HG03439 (cell line): ENCODE measurements at regions not wholly inside any gene's neighbourhood (a gene's known extent, or its start where the extent isn't known, plus 50 kb on each side); places are given as distances from the start of the nearest gene placed in this dataset.

Experiments used
- ATAC-seq: cut with Tn5 transposase; IDR thresholded peaks from one replicate; pipeline ENCODE4 v1.9.1; 2021; ENCODE audit warnings: mild to moderate bottlenecking, moderate library complexity; ENCODE audit not compliant: unreplicated experiment

DNA sequence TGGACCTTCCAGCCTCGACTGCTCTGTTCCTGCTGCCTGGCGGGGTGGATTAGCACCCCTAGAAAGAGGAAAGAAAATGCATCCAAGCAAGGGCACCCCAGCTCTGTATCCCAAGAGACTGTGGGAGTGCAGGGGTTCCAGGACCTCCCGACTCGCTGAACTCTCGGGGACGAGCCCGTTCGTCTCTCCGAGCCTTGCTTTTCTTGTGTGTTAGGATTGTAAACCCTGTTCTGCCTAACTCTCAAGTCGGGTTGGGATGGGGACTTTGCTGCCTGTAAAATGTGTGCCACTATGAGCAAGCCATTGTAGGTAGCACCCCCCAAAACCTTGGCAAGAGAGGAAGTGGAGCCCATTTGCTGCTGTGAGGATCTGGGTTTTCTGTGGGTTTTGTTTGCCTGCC, 73.2 kb upstream of the VRK1 start:
- no peak for ATAC-seq

DNA sequence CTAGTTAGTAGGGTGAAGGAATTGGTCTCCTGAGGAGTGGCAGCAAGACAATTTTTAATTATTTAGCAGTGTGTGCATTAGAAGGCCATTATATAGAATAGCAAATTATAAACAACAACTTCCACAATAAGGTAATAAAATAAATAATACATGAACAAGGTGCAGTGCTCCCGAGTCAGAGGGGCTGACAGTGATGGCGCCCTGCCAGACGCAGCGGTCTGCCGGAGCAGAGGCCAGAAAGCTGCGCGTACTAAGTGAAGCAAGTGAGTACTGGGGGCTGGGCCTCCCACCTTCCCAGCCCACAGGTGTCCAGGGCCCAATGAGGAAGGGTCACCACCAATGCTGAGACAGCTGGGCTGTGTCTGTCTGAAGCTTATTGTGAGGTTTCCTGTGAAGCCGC, 72.0 kb upstream of the VRK1 start:
- ATAC-seq: no peak

DNA sequence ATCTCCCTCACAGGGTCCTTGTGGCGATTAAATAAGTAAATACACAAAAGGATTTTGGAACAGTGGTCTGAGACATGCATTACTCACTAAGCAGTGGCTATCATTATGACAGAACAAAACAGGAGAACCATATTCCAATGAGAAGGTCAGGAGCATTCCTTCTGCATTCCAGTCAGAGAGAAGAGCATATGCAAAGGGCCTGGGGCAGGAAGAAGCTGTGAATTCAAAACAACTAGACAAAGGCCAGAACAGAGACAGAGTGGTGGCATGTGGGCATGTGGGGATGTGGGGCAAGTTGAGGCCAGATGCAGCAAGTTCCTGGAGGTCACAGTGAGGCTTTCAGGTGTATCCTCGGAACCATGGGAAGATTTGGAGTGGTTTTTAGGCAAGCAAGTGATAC, 70.1 kb upstream of the VRK1 start:
- ATAC-seq: no peak

DNA sequence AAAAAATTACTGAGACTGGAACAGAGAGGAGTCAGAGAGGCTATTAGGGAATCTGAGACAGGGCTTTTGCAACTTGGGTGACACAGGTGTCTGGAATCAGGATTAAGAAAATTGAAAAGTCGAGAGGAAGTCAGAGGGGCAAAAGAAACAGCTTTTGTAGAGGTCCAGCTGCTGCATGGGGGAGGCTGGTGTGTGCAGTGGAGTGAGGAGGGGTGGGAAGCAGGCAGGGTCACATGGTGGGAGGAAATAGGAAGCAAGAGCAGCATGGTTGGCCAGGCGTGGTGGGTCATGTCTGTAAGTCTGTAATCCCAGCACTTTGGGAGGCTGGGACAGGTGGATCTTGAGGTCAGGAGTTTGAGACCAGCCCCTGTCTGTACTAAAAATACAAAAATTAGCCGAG, 69.7 kb upstream of the VRK1 start:
- no peak for ATAC-seq

DNA sequence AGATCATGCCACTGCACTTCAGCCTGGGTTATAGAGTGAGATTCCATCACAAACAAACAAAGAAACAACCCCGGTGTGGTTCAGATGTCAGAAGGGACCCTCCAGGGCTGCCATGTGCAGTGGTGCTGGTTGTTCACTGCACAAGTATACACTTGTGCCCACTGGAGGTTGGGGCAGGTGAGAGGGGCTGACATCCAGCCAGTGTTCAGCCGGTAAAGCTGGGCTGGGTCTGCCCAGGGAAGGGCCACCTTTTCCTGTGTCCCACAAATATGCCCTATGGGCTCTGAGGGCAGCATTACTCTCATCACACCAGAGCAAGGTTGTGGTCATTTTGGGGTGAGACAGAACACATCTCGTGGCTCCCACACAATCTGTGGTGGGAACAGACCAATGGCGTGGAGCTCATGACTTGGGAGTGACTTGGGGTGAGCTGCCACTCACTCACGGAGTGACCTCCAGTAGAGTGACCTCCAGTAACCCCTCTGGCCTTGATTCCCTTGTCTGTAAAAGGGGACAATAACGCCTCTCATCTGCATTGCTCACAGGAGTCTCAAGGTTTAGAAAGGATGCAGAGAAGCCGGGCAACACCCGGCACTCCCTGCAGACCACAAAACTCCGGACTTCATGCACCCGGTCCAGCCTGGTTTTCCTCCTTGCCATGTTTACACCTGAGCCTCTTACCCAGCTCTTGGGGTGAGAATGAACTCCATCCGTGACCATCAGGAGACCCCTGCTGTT, 69.0 kb upstream of the VRK1 start:
- ATAC-seq: no peak

DNA sequence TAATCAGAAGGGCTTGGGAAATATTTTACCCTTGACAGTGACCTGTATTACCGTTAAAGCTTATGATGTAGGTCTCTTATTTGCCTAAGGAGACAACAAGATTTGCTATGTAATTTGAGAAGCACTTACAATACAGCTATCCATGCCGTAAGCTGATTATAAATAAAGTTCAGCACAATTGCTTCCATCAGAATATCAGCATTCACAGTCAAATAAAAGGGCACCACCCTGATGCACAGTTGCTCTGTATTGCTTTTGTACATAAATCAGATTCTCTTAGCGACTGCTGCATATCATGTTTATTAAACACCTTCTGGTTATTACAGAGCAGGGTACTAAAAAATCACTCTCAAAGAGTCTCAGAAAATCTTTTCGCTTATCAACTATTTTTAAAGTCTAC, 67.3 kb upstream of the VRK1 start:
- no peak for ATAC-seq

DNA sequence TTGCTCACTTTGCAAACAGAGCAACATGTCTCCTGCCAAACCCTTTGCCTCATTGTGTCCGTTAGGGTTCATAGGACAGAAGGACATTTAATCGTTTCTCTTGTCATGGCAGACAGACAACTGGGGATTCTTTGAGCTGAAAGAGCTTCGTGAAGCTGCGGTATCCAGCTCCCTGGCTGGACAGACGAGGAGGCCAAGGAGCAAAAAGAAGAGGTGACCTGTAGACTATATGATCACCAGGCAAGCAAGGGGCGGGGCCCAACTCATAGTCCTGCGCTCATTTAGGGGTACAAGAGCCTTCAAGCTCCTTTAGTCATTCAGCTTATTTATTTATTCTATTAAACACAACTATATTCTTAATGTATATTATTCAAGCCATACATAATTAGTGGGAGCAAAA, 66.8 kb upstream of the VRK1 start:
- ATAC-seq: no peak

DNA sequence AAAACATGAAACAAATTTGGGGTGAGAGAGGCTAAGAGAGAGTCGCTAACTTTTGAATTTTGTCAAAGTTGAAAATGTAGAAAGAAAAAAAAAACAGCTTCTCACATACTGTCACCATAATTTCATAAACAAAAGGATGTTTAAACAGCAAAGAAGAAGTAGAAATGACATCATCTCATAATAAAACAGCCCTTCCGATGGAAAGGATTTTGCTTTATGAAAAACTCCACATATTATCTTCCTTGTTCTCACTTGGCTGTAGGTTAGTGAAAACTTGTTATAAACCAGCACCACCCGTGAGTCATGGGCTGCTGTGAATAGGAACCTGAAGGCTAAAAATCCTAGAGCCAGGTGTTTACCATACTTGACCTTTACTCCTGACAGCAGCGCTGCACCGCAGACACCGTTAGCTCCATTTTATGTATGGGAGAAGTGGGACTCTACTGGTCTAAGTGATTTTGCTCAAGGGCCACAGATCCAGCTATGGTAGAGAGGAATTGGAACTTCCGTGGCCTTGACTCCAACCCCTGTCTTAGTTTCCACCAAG, 63.0 kb upstream of the VRK1 start:
- no peak for ATAC-seq

DNA sequence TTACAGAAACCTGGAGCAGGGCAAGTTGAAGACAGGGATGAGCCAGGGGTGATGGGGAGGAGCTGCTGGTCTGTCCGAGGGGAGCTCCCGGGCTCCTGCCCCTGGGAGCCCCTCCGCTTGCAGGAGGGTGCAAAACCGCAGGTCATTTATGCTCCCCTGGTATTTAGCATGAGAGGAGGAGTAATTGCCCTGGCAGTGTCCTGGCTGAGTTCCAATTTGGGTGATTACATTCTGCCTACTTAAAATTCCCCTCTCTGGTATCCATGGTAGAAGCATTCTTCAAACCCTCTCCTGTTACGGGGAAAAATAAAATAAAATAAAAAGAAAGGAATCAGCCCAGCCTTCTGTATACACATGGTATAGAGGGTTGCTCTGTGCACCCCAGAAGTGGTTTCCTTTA, 61.7 kb upstream of the VRK1 start:
- no peak for ATAC-seq

DNA sequence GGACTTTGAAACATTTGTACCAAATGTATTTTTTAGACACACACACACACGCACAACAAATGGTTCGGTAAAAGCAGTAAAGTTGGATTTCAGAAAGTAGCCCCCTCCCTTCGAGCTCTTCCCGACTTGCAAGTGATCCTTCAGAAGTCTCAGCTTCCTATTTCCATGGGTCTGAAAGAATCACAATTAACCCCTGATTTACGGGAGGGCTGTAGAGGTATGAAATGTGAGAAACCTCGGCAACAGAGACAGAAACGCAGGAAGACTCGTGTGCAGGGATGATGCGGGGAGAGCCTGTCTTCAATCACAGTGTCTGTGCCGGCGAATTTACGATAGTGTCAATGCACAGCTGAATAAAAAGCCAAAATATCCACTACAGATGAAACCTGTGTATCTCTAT, 60.7 kb upstream of the VRK1 start:
- no peak for ATAC-seq

DNA sequence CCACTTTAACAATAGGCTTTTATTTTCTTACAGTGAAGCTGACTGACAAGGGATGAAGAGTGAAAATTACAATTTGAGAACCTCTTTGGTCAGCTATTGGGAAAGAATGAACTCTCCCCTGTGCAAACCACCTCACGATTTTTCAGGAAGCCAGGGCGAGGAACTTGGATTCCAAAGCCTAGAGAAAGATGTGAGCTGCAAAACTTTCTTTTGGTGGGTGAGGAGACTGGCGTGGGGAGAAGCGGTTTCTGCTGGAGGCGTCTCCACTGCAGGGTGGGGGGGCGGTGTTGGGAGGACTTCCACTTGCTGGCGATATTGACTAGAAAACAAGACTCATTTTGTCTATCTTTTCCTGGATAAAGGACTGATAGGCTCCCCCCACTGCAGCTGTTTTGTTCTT, 59.3 kb upstream of the VRK1 start:
- no peak for ATAC-seq

DNA sequence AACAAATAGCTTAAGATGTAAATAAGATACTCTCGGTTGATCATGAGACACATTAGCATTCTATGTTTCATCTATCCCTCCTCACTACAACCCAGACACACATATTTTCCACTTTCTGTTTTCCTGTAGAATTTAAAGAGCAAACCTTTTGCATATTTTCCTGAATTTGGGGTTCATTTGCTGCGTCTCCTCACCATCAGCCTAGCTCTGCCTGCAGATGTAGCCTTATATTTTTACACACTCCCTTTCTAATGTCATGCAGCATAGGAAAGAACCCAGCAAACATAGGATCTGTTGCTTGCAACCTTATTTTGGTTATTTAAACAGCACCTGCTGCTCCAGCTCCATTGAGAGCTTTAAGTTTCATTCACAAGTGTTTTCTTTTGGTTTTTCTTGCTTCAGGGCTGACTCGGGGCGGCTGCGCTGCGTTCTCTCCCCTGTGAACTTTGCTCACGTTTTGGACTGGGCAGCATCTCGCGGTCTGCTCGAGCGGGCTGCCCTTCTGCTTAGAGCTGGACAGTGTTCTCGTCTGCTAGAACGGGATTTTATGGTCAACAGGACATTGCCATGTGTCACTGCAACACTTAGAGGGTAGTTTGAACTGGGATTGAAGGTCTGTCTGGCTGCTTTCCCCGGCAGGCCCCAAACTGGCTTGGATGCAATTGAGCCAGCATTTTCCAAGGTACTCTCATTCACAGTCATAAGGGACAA, 57.8 kb upstream of the VRK1 start:
- no peak for ATAC-seq

DNA sequence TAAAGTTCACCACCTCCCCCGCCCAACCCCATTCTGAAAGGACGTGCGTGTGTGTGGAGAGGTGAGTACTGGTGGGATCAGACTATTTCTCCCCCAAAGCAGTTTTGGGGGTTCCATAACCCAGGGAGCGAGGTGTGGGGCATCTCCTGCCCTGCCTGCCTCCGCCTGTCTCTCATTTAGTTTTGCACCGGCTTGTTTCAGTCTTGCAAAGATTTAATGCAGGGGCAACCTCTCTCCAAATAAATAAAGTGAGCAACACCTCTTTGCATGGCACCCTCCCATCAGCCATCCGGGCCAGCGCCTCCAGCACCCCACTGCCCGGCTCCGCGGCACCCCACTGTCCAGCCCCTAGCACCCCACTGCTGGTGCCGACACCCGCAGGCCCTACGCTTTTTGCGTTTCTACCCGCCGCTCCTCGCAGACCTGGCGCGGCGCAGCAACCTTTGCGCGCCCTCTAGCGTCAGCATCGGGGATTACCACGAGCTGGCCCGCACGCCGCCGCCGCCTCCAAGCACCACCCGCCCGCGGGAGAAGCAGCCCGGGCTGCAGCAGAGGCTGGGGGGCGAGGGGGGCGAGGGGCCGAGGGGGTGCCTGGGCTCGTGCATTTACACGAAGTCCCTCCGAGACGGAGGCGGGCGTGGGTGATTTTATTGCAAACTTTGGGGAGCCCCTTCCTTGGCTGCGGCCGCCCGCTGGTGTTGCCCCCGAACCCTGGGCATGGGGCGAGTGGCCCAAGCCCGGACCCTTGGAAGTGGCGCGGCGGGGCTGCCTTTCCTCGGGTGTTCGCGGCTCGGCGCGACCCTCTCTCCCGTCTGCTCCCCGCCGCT, 55.8 kb upstream of the VRK1 start:
- peak; percentile 57 for ATAC-seq

DNA sequence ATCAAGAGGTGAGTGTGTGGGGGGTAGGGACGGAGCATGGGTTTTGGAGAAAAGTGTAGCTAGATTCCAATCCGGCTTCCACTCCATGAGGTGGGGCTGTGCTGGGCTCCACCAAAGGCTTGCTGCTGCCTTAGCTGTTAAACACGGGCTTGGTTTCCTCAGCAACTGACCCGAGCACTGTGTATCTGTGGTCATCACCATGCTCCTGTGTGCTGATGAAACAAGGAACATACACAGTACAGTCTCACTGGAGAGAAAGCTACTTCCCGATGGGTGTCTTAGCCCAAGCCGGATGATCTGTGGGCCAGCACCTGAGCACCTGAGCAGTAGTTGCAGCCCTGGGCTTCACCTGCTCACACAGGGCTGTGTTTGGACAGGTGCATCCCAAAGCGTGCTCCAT, 52.9 kb upstream of the VRK1 start:
- ATAC-seq: no peak

DNA sequence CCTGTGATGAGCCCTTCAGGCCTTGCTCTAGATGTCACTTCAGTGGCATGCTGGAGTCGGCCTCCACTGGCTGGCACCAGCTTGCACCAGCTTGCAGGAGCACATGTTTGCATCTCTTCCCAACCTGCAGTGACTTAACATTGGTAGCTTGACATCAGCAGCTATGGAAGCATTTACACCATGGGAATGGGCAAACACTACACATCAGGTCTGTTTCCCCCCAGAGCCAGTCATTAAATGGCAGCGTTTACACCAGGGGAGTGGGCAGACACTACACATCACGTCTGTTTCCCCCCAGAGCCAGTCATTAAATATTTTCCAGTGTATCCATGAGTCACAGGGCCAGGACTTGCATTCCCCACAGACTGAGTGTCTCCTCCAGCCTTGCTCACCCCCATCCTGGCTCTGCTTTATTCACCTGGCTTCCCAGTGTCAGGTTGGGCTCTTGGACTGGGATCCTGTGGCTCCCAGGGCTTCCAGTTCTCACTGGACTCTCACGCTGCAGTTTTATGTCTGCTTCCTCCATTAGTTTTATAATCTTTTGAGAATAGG, 51.6 kb upstream of the VRK1 start:
- no peak for ATAC-seq

DNA sequence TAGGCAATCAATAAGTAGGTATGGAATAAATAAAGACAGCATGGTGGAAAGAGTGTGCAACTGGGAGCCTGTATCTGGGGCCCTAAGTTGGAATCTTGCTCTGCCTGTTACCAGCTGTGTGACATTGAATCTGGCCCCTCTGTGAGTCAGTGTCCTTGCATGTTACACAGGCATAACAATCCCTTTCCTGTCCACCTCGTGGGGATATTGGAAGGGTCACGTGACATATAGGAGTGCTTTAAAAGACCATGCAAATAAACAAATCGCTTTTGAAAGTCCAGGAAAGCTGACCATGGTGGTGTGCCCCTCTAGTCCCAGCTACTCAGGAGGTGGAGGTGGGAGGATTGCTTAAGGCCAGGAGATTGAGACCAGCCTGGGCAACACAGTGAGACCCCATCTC, 51.1 kb upstream of the VRK1 start:
- ATAC-seq: no peak

DNA sequence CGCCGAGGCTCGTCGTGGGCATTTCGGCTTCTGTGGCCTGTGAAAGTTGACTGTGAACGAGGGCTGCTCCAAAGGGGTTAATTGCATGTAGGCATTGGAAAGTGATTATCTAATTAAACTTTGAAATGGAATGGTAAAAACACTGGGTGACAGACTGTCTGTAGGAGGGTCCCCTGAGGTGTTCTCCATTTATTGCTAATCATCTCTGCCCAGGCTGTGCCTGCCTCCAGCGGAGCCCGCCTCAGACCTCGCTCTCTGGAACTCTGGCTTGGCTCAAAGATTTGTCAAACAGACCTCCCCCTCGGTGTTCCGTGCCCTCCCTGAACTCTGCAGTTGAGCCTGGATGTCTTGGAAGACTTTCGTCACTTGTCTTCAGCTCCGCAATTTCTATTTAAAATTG, 50.2 kb upstream of the VRK1 start:
- ATAC-seq: no peak
